Breast epithelium (tissue), 4 donors: ENCODE measurements at regions not wholly inside any gene's neighbourhood (a gene's known extent, or its start where the extent isn't known, plus 50 kb on each side); places are given as distances from the start of the nearest gene placed in this dataset.
"Not testable (repeated sequence)": the region's sequence is repeated elsewhere in the genome, so short reads cannot be mapped to it uniquely, and the experiment has no call there.

ENCODE experiments used
- DNase-seq, 2 donors: peaks; one replicate each; pipeline ENCODE4 v3.0.0-alpha.2; 2019; ENCODE audit warnings: low spot score in 2 of 2
- H3K27ac ChIP-seq, 2 donors: fragments of 200-600 bp; sonication (generic) in 1 of 2; one replicate each; pipeline ENCODE4 v1.5.1; 2016 to 2019; ENCODE audit warnings: mild to moderate bottlenecking in 1 of 2
- H3K27me3 ChIP-seq, 2 donors: fragments of 200-600 bp; sonication (generic) in 1 of 2; one replicate each; pipeline versions ENCODE4 v1.5.1 to v1.6.0; 2017 to 2019; ENCODE audit warnings: control low read depth in 1 of 2, mild to moderate bottlenecking in 1 of 2
- H3K36me3 ChIP-seq: fragments of 200-600 bp; one replicate; pipeline ENCODE4 v1.5.1; 2019
- H3K4me1 ChIP-seq, 2 donors: fragments of 200-600 bp; sonication (generic); one replicate each; pipeline ENCODE4 v1.5.1; 2016 to 2019; ENCODE audit warnings: control low read depth in 1 of 2
- H3K4me3 ChIP-seq, 3 donors: fragments of 200-600 bp; sonication (generic); 1 replicate in 2 of 3; 2 replicates in 1 of 3; pipeline ENCODE4 v1.5.1; 2016 to 2019; ENCODE audit warnings: mild to moderate bottlenecking in 3 of 3, moderate library complexity in 2 of 3
- H3K9me3 ChIP-seq, 2 donors: fragments of 200-600 bp; sonication (generic) in 1 of 2; one replicate each; pipeline ENCODE4 v1.5.1; 2016 to 2019; ENCODE audit warnings: control low read depth in 1 of 2
- CTCF ChIP-seq, 3 donors: fragments of 450-650 bp; IDR thresholded peaks; one replicate each; pipeline ENCODE4 v1.5.1; 2016 to 2017; ENCODE audit warnings: antibody characterized with exemption in 3 of 3, mild to moderate bottlenecking in 3 of 3, moderate library complexity in 3 of 3
- POLR2A ChIP-seq: fragments of 450-650 bp; IDR thresholded peaks from one replicate; pipeline ENCODE4 v1.6.1; 2016; ENCODE audit warnings: antibody characterized with exemption, mild to moderate bottlenecking, moderate library complexity
- POLR2AphosphoS5 ChIP-seq, 3 donors: sonication (generic); formaldehyde crosslinking; IDR thresholded peaks; one replicate each; pipeline ENCODE4 v1.6.1; 2017; ENCODE audit warnings: antibody characterized with exemption in 3 of 3
- intact Hi-C: fragments of 100-400 bp; cut with DNase I; formaldehyde crosslinking; loops from one replicate; pipeline ENCODE4 v1.15.1; 2023; ENCODE audit warnings: low total_unique reads

DNA sequence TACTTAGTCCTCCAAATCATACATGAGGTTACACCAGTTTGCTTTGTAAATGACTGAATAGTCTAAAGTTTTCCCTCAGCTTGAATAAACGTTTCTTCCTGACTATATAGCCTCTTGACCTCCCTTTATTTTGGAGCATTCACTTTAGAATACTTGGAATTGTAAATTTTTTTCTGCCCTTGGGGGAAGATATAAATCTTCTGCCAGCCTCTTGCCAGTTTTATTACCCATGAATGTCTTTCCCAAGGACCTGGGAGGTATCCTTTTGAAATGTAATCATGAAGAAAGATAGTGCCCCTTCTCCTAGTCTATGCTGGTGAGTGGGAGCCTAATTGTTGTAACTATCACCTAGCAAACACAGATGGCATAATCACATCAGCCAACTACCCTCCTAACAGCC lies 2033.9 kb upstream of the PCDH20 start:
- Histone ChIP-seq H3K9me3 (no peaks in the 10 kb centered on the region), H3K4me1 (no peaks in the 10 kb centered on the region), H3K27me3 (no peaks in the 10 kb centered on the region), H3K4me3 (no peak overlapping the region), H3K27ac (no peak overlapping the region), H3K36me3 (no peaks in the 10 kb centered on the region)
- no peak for TF ChIP-seq CTCF (IDR thresholded peaks at IDR 0.05)
- DNase-seq = no peak
- intact Hi-C loops = no loop called here

DNA sequence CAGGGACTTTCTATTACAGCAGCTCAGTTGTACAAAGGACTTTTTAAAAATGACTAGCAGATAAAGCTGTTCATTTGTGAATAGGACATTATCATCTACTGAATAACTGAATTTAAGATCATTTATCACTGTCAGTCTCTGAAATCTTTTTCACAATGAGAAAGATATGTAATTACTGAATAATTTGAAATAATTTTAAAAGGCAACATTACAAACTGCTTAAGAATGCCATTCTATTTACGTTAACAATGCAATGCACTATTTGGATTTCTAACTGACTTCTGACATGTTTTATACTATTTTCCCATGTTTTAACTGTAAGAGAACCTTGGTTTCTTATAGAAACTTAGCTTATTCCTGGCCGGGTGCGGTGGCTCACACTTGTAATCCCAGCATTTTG lies 2033.0 kb upstream of the PCDH20 start:
- TF ChIP-seq CTCF (IDR thresholded peaks at IDR 0.05) = no peak
- TF ChIP-seq POLR2AphosphoS5 (IDR thresholded peaks at IDR 0.05) = no peak
- TF ChIP-seq POLR2A = no peak
- no peak for DNase-seq
- Histone ChIP-seq H3K9me3 (no peaks in the 10 kb centered on the region), H3K27ac (no peak overlapping the region), H3K27me3 (no peaks in the 10 kb centered on the region), H3K36me3 (no peaks in the 10 kb centered on the region), H3K4me3 (no peak overlapping the region), H3K4me1 (no peaks in the 10 kb centered on the region)
- intact Hi-C loops = no loop called here

- Histone ChIP-seq H3K27me3 (no peaks in the 10 kb centered on the region), H3K27ac (no peak overlapping the region), H3K4me1 (no peaks in the 10 kb centered on the region), H3K36me3 (no peaks in the 10 kb centered on the region), H3K9me3 (no peaks in the 10 kb centered on the region), H3K4me3 (no peak overlapping the region)
- no peak for TF ChIP-seq POLR2AphosphoS5 (IDR thresholded peaks at IDR 0.05)
- no peak for TF ChIP-seq CTCF (IDR thresholded peaks at IDR 0.05)
- no peak for TF ChIP-seq POLR2A
- no peak for DNase-seq
- intact Hi-C loops = no loop called here
Observed at GRCh38 chr13:63446329-63446728, 2030.7 kb upstream of the PCDH20 start.

DNA sequence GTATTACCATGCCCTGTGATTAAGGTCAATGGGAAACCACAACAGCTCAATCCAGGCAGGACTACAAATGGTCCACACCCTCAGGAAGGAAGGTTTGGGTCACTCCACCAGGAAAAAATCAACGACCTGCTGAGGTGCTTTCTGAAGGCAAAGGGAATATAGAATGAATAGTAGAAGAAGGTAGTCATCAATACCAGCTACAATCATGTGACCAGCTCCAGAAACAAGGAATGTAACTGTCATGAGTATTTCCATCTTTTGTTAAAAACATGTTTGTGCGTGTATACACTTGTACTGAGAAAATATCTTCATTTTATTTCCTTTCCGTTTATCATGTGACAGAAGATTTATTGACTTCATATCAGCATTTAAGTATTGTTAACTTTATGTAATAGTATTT lies 2028.6 kb upstream of the PCDH20 start:
- intact Hi-C loops, H3K4me3 ChIP-seq, H3K27ac ChIP-seq, DNase-seq, H3K27me3 ChIP-seq, H3K36me3 ChIP-seq, H3K9me3 ChIP-seq, H3K4me1 ChIP-seq: not testable (repeated sequence)

DNA sequence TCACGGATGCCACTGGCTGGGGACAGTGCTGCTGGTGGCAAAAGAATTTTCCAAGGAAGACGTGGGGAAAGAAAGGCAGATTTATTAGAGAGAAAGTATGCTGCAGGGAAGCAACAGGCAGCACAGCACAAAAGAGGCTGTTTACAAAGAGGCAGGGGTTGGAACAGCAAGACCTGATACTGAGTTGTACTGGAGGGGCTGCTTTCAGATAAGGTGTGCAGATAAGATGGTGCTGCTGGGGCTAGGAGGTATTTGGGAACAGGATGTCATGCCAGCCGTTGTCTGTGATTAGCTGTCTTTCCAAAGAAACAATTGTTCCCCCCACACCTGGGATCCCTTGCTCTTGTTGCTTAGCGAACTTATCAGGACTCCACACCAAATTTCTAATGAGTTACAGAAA lies 2023.3 kb upstream of the PCDH20 start:
- Histone ChIP-seq H3K36me3 (no peaks in the 10 kb centered on the region), H3K4me1 (no peaks in the 10 kb centered on the region), H3K4me3 (no peak overlapping the region), H3K9me3 (peaks cover 4 to 5% of the 10 kb centered on the region in 2 donors), H3K27me3 (no peaks in the 10 kb centered on the region), H3K27ac (no peak overlapping the region)
- no peak for DNase-seq
- TF ChIP-seq POLR2A (no peak), POLR2AphosphoS5 (IDR thresholded peaks at IDR 0.05) (no peak), CTCF (IDR thresholded peaks at IDR 0.05) (no peak)
- intact Hi-C loops = no loop called here

GRCh38 chr13:63436325-63436668 lies 2020.6 kb upstream of the PCDH20 start:
- no peaks in the 10 kb centered on the region for H3K4me1 ChIP-seq
- no peak overlapping the region for H3K4me3 ChIP-seq
- intact Hi-C loops = no loop called here
- no peaks in the 10 kb centered on the region for H3K36me3 ChIP-seq
- no peak for TF ChIP-seq POLR2AphosphoS5 (IDR thresholded peaks at IDR 0.05)
- TF ChIP-seq POLR2A = no peak
- no peak for TF ChIP-seq CTCF (IDR thresholded peaks at IDR 0.05)
- DNase-seq = no peak
- H3K27me3 ChIP-seq = no peaks in the 10 kb centered on the region
- H3K27ac ChIP-seq = no peak overlapping the region
- peaks cover 4 to 5% of the 10 kb centered on the region in 2 donors for H3K9me3 ChIP-seq
